CD4-positive, alpha-beta T cell (primary cell): ENCODE measurements at regions not wholly inside any gene's neighbourhood (a gene's known extent, or its start where the extent isn't known, plus 50 kb on each side); places are given as distances from the start of the nearest gene placed in this dataset.

Experiments used
- ATAC-seq: fragments of 200-7000 bp; cut with Tn5 transposase; one replicate; pipeline ENCODE4 v1.10.0; 2022; ENCODE audit warnings: mild to moderate bottlenecking; ENCODE audit not compliant: poor library complexity
- CTCF ChIA-PET: fragments of 350-600 bp; sonication (Branson Sonifier 250); formaldehyde crosslinking; loops from one replicate; lab custom pipeline; 2021; ENCODE audit warnings: antibody characterized with exemption, inconsistent platforms; lab: Charles Lee
- POLR2A ChIA-PET: fragments of 350-600 bp; sonication (Branson Sonifier 250); formaldehyde crosslinking; loops from one replicate; lab custom pipeline; 2021; ENCODE audit warnings: antibody characterized with exemption, inconsistent platforms; lab: Charles Lee
- DNase-seq, 14 experiments: peaks; one replicate each; pipeline ENCODE4 v3.0.0-alpha.2; 2013 to 2020; ENCODE audit warnings: mixed read lengths in 2 of 14
- H3K27ac ChIP-seq, 2 donors: one replicate each; pipeline versions ENCODE4 v1.5.1 to v1.7.0; 2013; ENCODE audit warnings: low read length in 2 of 2, low read depth in 1 of 2, mild to moderate bottlenecking in 1 of 2
- H3K27me3 ChIP-seq, 2 experiments: 1 replicate in 1 of 2; 2 replicates in 1 of 2; pipeline versions ENCODE4 v1.6.1 to v1.7.0; 2013; ENCODE audit warnings: low read length in 2 of 2, control low read depth in 1 of 2, mild to moderate bottlenecking in 1 of 2, moderate library complexity in 1 of 2; ENCODE audit not compliant: insufficient read depth in 2 of 2, control insufficient read depth in 1 of 2
- H3K36me3 ChIP-seq: one replicate; pipeline ENCODE4 v1.6.1; 2013; ENCODE audit warnings: low read length, control low read depth; ENCODE audit not compliant: insufficient read depth
- H3K4me1 ChIP-seq: one replicate; pipeline ENCODE4 v1.6.1; 2013; ENCODE audit warnings: low read length, control low read depth; ENCODE audit not compliant: insufficient read depth
- H3K4me3 ChIP-seq: one replicate; pipeline ENCODE4 v1.5.1; 2013; ENCODE audit warnings: mild to moderate bottlenecking, low read length, moderate library complexity
- H3K9me3 ChIP-seq, 2 experiments: 1 replicate in 1 of 2; 2 replicates in 1 of 2; pipeline versions ENCODE4 v1.6.1 to v1.7.0; 2013; ENCODE audit warnings: low read length in 2 of 2, mild to moderate bottlenecking in 2 of 2, control low read depth in 1 of 2, moderate library complexity in 1 of 2; ENCODE audit not compliant: control insufficient read depth in 1 of 2, insufficient read depth in 1 of 2
- H3K27ac Mint-ChIP-seq: one replicate; pipeline ENCODE4 v1.8.0; 2020; ENCODE audit warnings: mixed read lengths
- H3K27me3 Mint-ChIP-seq: one replicate; pipeline ENCODE4 v1.8.0; 2021; ENCODE audit warnings: mixed read lengths
- H3K36me3 Mint-ChIP-seq: one replicate; pipeline ENCODE4 v1.8.0; 2021; ENCODE audit warnings: low read depth, mixed read lengths
- H3K4me1 Mint-ChIP-seq: one replicate; pipeline ENCODE4 v1.8.0; 2021; ENCODE audit warnings: low read depth, mixed read lengths
- H3K4me3 Mint-ChIP-seq: one replicate; pipeline ENCODE4 v1.8.0; 2020; ENCODE audit warnings: mild to moderate bottlenecking, mixed read lengths
- H3K9me3 Mint-ChIP-seq: one replicate; pipeline ENCODE4 v1.8.0; 2020; ENCODE audit warnings: mixed read lengths
- CTCF ChIP-seq: fragments of 200-600 bp; IDR thresholded peaks from one replicate; pipeline ENCODE4 v1.8.0; 2022; ENCODE audit warnings: antibody characterized with exemption, mild to moderate bottlenecking
- intact Hi-C, 2 experiments: fragments of 100-400 bp; cut with DNase I in 1 of 2; cut with micrococcal nuclease in 1 of 2; formaldehyde crosslinking; loops; one replicate each; pipeline versions ENCODE4 v1.15.1 to v1.9.0; 2023 to 2025; cut with DNase I, micrococcal nuclease

- no peaks in the 10 kb centered on the region for H3K36me3 ChIP-seq
- Mint-ChIP-seq H3K4me3 (no peak overlapping the region), H3K36me3 (no peaks in the 10 kb centered on the region), H3K27ac (no peak overlapping the region), H3K4me1 (no peaks in the 10 kb centered on the region), H3K9me3 (no peaks in the 10 kb centered on the region), H3K27me3 (no peaks in the 10 kb centered on the region)
- no peaks in the 10 kb centered on the region for H3K27me3 ChIP-seq
- no peaks in the 10 kb centered on the region for H3K4me1 ChIP-seq
- H3K4me3 ChIP-seq: no peak overlapping the region
- no peak overlapping the region for H3K27ac ChIP-seq
- no peak for TF ChIP-seq CTCF
- ATAC-seq: no peak
- intact Hi-C loops: no loop called here
- DNase-seq: no peak
- no peaks in the 10 kb centered on the region for H3K9me3 ChIP-seq
- CTCF ChIA-PET: no interaction called here
- POLR2A ChIA-PET: no interaction called here
These were observed 450.1 kb downstream of the PLK2 start for GRCh38 chr5:58009754-58010153.

DNA sequence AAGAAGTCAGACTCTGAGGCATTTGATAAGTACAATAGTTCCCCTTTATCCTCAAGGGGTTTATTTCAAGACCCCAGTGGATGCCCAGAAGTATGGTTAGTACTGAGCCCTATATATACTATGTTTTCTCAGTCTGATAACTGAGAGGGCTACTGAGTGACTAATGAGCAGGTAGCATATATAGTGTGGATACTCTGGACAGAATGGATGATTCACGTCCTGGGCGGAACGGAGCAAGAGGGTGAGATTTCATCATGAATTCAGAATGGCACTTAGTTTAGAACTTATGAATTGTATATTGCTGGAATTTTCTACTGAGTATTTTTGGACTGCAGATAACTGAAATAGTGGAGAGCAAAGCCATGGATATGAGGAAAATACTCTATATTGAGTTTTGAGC, 457.6 kb downstream of the PLK2 start:
- Mint-ChIP-seq H3K9me3 (no peaks in the 10 kb centered on the region), H3K4me1 (no peaks in the 10 kb centered on the region), H3K27ac (no peak overlapping the region), H3K27me3 (no peaks in the 10 kb centered on the region), H3K4me3 (no peak overlapping the region), H3K36me3 (no peaks in the 10 kb centered on the region)
- ChIA-PET POLR2A (no interaction called here), CTCF (no interaction called here)
- H3K4me1 ChIP-seq: no peaks in the 10 kb centered on the region
- H3K27me3 ChIP-seq: no peaks in the 10 kb centered on the region
- H3K27ac ChIP-seq: no peak overlapping the region
- DNase-seq (no peak), ATAC-seq (no peak)
- intact Hi-C loops: no loop called here
- H3K36me3 ChIP-seq: no peaks in the 10 kb centered on the region
- no peak overlapping the region for H3K4me3 ChIP-seq
- H3K9me3 ChIP-seq: no peaks in the 10 kb centered on the region
- TF ChIP-seq CTCF: no peak

DNA sequence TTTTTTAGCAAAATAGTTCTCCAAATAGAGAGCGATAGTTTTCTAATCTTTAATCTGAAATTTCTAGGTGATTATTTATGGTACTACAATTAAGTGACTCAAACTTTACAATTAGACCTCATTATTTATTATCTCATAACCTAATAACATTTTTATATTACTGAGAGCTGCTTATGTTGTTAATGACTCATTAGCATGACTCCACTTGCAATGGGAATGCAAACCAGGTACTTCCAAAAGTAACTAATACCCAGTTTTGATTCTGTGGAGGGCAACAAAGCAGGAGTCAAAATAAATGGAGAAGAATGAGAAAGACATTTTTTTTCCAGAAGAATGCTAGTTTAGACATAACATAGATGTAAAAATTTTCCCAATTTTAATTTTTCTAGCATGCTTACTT, 466.0 kb downstream of the PLK2 start:
- intact Hi-C loops: no loop called here
- no peaks in the 10 kb centered on the region for H3K4me1 ChIP-seq
- ChIA-PET CTCF (no interaction called here), POLR2A (no interaction called here)
- no peaks in the 10 kb centered on the region for H3K27me3 Mint-ChIP-seq
- H3K27ac ChIP-seq: no peak overlapping the region
- TF ChIP-seq CTCF: no peak
- no peaks in the 10 kb centered on the region for H3K27me3 ChIP-seq
- no peak overlapping the region for H3K4me3 Mint-ChIP-seq
- H3K9me3 Mint-ChIP-seq: no peaks in the 10 kb centered on the region
- H3K4me3 ChIP-seq: no peak overlapping the region
- ATAC-seq (no peak), DNase-seq (no peak)
- H3K36me3 ChIP-seq: no peaks in the 10 kb centered on the region
- H3K4me1 Mint-ChIP-seq: no peaks in the 10 kb centered on the region
- H3K9me3 ChIP-seq: no peaks in the 10 kb centered on the region
- H3K27ac Mint-ChIP-seq: no peak overlapping the region
- H3K36me3 Mint-ChIP-seq: no peaks in the 10 kb centered on the region
